HFFc6 (cell line): ENCODE measurements at regions not wholly inside any gene's neighbourhood (a gene's known extent, or its start where the extent isn't known, plus 50 kb on each side); places are given as distances from the start of the nearest gene placed in this dataset.

Experiments
- DNase-seq: peaks from one replicate; pipeline ENCODE4 v3.0.0-alpha.2; 2018
- H3K27ac Mint-ChIP-seq: 2 replicates; pipeline ENCODE4 v1.8.0; 2020; ENCODE audit warnings: mild to moderate bottlenecking, mixed read lengths
- H3K27me3 Mint-ChIP-seq: 2 replicates; pipeline ENCODE4 v1.8.0; 2021; ENCODE audit warnings: mild to moderate bottlenecking, moderate library complexity, mixed read lengths; ENCODE audit not compliant: insufficient read depth
- H3K36me3 Mint-ChIP-seq: 2 replicates; pipeline ENCODE4 v1.8.0; 2021; ENCODE audit warnings: low read depth, mixed read lengths
- H3K4me1 Mint-ChIP-seq: 2 replicates; pipeline ENCODE4 v1.8.0; 2020; ENCODE audit warnings: low read depth, mixed read lengths
- H3K4me3 Mint-ChIP-seq: 2 replicates; pipeline ENCODE4 v1.8.0; 2020; ENCODE audit warnings: mild to moderate bottlenecking, moderate library complexity, mixed read lengths
- H3K9me3 Mint-ChIP-seq: 2 replicates; pipeline ENCODE4 v1.8.0; 2020; ENCODE audit warnings: mild to moderate bottlenecking, mixed read lengths
- TF ChIP-seq, protein P1 (sequence below): fragments of 200-600 bp; sonication (generic); IDR thresholded peaks from 2 replicates; pipeline ENCODE4 v1.5.0; 2021; ENCODE audit warnings: antibody characterized with exemption, mild to moderate bottlenecking

DNA sequence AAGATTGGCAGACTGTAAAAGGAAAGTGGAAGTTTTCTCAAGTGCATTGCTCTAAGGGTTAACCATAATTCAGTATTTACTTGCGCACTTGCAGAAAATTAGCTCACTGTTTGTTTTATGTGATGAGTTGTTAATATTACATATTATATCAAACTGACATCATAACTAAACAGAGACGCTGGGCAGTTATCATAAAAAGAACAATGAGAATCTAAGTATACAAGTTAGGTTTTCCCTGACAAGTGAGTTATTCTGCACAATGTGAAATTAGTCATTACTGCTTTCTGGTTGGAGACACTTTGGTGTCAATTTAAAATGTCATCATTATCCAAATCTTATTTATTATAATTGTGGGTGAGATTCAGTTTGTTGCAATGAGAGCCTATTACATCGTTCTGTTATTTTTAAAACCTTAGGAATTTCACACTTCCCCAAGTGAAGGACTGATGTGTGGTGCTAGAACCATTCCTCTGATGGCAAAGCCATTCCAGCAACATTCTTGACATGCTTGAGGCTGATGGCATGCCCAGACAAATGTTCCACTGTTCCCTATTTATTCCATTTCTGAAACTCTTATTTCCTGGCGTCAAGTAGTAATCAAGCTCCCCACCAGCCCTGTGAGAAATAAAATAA is 90.1 kb upstream of the FLRT2 start:
- peaks cover 74% of the 10 kb centered on the region for H3K4me1 Mint-ChIP-seq
- H3K9me3 Mint-ChIP-seq, result no peaks in the 10 kb centered on the region
- no peaks in the 10 kb centered on the region for H3K27me3 Mint-ChIP-seq
- peaks cover 4% of the 10 kb centered on the region; the same call in 1 of the 2 replicates for H3K36me3 Mint-ChIP-seq
- TF ChIP-seq, protein P1, sequence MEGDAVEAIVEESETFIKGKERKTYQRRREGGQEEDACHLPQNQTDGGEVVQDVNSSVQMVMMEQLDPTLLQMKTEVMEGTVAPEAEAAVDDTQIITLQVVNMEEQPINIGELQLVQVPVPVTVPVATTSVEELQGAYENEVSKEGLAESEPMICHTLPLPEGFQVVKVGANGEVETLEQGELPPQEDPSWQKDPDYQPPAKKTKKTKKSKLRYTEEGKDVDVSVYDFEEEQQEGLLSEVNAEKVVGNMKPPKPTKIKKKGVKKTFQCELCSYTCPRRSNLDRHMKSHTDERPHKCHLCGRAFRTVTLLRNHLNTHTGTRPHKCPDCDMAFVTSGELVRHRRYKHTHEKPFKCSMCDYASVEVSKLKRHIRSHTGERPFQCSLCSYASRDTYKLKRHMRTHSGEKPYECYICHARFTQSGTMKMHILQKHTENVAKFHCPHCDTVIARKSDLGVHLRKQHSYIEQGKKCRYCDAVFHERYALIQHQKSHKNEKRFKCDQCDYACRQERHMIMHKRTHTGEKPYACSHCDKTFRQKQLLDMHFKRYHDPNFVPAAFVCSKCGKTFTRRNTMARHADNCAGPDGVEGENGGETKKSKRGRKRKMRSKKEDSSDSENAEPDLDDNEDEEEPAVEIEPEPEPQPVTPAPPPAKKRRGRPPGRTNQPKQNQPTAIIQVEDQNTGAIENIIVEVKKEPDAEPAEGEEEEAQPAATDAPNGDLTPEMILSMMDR, result no peak
- H3K4me3 Mint-ChIP-seq, result peak overlapping the region; percentile 10; the same call in 1 of the 2 replicates
- DNase-seq, result peak; percentile 26
- peak overlapping the region; percentile 36 for H3K27ac Mint-ChIP-seq

DNA sequence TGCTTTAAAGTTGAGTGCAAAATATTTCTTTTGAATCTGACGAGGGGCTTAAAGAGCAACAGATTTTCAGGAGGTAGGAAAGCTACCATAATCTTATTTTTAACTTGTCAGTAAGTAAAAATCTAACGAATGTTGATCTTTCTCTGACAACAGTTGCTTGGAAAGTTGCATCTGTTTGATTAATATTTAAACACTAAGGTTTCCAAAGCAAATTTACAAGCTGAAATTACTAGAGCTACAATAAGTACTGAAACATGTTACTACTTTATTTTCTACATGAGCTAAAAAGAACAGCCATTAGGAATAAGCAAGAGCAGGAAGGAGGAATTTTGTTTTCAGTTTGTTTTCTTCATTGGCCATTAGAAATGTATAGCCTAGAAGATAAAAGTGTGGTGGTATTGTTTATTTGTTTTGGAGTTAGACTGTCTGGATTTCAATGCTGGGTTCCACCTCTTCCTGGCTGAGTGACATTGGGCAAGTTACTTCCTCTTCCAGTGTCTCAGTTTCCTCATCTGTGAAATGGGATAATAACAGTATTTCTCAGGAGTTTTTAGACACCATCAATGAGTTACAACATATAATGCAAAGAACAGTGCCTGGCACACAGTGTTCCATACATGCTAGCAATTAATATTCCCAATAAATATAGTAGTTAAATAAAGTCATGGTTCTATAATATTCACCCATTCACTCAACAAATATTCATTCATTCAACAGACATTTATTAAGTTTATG is 87.9 kb upstream of the FLRT2 start:
- Mint-ChIP-seq H3K4me1 (peaks cover 62% of the 10 kb centered on the region), H3K4me3 (no peak overlapping the region), H3K9me3 (no peaks in the 10 kb centered on the region), H3K36me3 (peaks cover 4% of the 10 kb centered on the region; the same call in 1 of the 2 replicates), H3K27ac (no peak overlapping the region), H3K27me3 (no peaks in the 10 kb centered on the region)
- no peak for DNase-seq
- TF ChIP-seq, protein P1, result no peak

DNA sequence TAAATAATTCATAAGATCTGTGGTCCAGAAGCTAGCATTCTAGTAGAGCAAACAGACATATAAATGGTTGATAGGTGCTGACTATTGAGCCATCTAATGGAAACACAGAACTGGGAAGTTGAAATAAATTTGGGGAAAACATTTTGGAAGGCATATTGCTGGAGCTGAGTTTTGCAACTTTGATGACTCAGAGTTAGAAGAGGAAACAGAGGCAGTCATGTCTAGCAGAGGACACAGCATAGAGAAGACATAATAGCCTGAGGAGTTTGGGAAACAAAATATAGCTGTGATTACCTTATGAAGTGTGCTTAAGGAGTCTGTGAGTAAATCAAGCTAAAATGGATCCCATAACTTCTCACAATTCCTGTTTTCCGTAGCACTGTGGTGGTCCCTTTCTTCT is 86.9 kb upstream of the FLRT2 start:
- Mint-ChIP-seq H3K4me3 (no peak overlapping the region), H3K9me3 (no peaks in the 10 kb centered on the region), H3K27ac (no peak overlapping the region), H3K27me3 (peaks cover 3% of the 10 kb centered on the region), H3K36me3 (peaks cover 4% of the 10 kb centered on the region; the same call in 1 of the 2 replicates), H3K4me1 (peaks cover 53% of the 10 kb centered on the region)
- DNase-seq, result no peak
- TF ChIP-seq, protein P1, result no peak

DNA sequence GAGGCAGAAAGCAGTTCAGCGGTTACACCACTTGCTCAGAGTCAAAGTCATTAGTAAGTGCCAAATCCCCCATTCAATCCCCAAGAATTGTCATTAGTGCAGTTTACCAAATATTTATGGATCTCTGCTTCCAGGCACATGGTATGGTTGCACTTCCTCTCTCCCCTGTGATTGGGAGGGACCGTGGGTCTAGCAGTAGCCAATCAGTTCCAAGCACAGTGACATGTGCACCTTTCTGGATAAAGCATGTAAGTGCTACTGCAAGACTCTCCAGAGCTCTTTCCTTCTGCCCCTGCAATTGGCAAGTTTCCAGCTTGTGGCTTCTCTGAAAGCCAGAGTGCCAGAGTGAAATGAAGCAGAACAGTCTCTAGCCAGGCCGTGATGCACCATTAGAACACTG is 85.3 kb upstream of the FLRT2 start:
- Mint-ChIP-seq H3K36me3 (no peaks in the 10 kb centered on the region), H3K27ac (no peak overlapping the region), H3K4me1 (peaks cover 38% of the 10 kb centered on the region), H3K9me3 (no peaks in the 10 kb centered on the region), H3K4me3 (no peak overlapping the region), H3K27me3 (peaks cover 5% of the 10 kb centered on the region)
- TF ChIP-seq, protein P1, result no peak
- DNase-seq, result no peak

DNA sequence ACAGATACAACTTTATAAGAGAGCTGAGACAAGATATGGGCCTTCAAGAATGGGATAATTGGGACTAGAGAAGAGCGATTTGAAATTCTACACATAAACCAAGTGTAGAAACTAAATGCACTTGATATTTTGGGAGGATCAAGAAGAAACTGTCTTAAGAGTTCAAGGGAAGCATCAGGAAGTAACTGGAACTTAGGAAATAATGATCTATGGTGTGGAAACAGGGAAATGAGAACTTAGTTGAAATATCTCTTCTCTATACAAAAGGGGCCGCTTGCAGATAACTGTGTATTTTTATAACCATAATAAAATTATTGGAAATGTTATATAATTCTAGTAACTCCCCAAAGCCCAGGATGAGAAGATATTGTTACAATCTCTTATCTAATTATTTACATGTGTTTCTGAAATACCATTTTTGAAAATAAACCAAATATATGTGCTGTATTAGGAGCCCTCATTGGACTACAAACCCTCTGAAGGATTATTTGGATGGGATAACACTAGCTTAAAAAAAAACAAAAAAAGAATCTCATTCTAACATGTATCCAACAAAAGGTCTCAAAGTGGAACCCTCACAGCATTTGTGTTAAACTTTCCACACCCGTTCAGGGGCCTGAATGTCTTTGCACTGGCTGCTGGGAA is 84.7 kb upstream of the FLRT2 start:
- TF ChIP-seq, protein P1, result no peak
- Mint-ChIP-seq H3K4me3 (no peak overlapping the region), H3K27me3 (peaks cover 5% of the 10 kb centered on the region), H3K4me1 (peaks cover 31% of the 10 kb centered on the region), H3K9me3 (no peaks in the 10 kb centered on the region), H3K27ac (no peak overlapping the region), H3K36me3 (no peaks in the 10 kb centered on the region)
- no peak for DNase-seq
